NCI-H226 (cell line): ENCODE measurements at regions not wholly inside any gene's neighbourhood (a gene's known extent, or its start where the extent isn't known, plus 50 kb on each side); places are given as distances from the start of the nearest gene placed in this dataset.
A peak's percentile ranks its signal among the peaks of the same experiment; 100 is the strongest.

Experiments
- DNase-seq: peaks from one replicate; pipeline ENCODE4 v3.0.0-alpha.2; 2015

DNA sequence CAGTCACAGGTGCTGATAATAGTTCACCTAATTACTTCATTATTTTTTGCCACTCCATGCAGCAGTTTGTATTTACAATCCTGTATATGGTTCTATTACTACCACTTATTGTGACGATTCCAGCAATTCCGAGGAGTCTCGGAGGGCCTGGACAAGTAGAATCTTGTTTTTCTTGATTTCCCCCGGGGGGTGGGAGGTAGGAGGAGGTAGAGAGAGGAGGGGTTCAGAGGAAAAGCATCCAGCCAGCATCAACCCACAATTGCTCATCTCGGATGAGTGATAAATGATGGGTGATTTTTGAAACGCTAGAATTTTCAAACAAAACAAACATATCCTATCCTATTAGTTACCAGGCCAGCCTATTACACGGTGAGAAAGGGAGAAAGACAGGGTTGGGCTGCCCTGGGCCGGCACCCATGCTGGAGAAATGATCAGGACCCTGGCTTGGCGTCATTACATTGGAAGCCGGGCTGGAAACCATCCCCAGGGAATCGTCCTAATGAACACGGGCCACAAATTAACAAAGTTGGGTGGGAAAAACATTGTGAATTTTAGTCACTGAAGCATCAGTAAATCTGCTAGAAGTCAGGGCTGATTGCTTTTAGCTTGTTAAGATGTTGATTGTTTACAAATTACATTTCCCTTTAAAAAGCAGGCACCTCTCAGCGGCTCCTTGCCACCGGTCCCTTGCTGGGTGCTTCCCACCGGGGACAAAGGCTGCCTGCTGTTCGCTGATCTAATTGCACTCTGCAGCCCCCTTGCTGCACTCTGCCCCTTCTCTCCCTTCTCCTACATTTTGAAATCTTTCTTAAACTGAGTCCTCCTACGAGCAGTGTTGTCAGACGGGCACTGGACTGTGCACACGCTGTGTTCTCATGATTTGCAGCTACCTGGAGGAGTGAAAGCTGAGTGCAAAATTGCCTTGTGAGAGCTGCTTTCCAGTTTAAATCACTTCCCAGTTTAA lies 95.5 kb downstream of the FAM204A start:
- DNase-seq = no peak

DNA sequence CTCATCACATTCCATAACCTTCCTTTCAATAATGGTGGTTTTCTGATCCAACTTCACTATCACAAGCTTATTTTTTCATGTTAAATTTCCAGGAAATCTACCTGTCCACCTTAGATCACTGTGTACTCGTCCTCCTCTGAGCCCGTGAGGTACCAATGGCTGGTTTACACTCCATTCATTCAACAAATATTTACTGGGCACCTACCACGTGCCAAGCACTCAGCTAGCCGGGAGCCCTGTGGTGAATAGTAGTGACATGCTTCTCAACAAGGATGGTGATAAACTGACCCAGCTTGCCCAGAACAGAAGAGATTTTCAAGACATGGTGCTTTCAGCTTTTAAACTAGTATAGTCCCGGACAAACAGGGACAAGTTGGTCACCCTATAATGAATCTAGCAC lies 98.2 kb downstream of the FAM204A start:
- no peak for DNase-seq

DNA sequence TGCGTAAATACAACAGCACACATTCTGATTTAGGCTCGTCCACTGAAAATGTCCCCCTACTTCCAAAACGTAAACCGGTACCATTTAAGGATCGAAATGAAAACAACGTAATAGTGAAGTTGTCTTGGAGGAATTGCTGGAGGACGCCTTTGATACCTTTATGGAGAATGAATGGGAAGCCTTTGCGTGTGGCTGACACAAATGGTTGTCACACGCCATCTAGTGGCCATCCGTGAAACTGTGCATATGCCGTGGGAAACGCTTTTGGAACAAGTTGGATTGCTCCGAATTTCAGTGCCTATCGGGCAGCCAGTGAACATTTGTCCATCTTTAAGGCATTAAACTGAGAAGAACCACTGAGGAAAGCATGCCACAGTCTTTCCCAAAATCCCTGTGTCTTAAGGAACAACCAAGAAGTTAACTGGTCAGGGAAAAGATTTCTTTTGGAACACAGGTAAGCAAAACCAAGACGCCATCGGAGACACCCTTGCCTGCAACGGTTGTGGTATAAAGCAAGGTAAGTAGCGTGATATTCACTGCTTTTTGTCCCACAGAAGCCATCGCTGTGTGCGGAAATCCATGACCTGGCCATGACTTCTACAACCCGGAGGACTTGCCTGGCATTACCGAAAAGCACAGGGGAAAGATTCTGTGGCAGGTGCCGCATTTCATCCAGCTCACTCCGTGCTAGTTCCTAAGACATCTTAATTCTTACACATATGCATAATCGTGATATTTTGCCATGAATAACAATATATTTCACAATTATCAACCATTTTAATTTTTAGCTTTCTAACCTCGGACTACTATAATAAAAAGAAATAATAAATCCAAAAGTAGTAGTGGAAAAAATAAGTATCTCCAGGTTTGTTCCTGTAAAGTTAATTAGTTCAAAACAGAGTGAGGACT lies 100.6 kb downstream of the FAM204A start:
- DNase-seq = peak; percentile 3

DNA sequence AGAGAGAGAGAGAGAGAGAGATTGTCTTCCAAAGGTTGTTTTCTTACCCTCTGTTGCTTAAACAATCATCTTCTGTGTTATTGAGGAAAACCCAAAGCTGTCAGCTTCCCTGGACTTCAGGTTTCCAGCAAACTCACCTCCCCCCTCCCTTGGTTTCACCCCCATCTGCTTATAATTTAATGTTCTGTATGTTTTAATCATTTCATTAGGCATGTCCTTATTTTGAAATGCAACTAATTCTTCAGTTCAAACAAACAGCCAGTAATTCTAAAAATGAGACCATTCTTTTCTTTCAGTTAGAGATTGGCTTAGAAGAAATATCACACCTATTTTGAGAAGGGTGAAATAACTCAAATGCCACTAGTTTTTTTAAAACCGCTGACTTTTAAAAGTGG lies 102.9 kb downstream of the FAM204A start:
- no peak for DNase-seq

DNA sequence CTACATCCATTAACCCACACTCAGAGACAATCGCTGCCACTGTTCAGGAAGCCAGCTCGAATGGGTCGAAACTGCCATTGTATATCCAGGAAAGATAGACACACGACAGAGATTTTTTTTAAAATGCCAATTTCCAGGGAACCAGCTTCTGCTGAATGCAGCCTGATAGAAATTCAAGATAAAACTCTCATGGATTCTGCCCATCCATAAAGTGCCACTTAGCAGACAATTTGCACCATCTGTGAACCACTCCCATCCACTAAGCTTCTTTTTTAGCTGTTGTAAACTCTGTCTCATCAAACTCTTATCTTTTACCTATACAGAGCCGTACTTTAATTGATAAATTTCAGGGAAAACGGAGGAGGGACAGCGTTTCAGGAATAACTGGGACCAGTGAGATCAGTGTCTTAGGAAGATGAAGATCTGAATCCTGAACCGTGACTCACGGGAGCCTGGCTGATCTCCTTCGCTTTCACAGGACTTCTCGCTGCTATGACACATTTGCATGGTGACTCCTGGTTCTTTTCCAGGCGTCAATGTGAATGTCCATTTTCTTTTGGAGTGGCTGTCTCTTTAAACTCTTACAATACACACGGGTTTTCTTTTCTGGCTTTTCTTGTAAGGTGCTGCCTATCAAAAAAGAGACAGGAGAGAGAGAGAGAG lies 103.4 kb downstream of the FAM204A start:
- no peak for DNase-seq

DNA sequence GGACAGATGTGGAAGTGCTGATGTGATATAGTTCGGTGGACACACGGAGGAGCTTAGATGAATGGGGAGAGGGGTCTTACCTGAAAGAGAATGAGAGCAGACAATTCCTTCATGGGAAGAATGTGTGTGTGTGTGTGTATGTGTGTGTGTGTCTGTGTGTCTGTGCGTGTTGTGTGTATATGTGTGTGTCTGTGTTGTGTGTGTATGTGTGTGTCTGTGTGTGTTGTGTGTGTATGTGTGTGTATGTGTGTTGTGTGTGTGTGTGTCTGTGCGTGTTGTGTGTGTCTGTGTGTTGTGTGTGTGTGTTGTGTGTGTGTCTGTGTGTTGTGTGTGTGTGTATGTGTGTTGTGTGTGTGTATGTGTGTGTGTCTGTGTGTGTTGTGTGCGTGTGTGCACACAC lies 104.2 kb downstream of the FAM204A start:
- no peak for DNase-seq

DNA sequence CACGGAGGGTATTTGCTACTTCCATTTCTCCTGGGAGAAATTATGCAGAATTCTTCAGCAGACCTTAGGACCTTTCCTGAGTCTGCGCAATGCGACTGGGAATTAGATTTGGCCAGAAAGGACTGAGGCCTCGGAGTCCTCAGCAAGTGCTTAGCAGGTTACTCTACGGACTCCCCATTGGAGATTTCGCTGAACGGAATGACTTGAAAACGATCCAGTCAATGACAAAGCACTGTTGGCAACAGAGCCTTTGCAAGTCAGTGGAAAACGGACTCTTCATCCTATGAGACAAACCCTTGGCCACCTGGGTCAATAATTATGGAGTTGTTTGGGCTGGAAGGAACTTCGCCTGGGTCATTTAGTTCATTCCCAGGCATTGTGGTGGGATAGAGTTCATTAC lies 107.4 kb downstream of the FAM204A start:
- DNase-seq = no peak

DNA sequence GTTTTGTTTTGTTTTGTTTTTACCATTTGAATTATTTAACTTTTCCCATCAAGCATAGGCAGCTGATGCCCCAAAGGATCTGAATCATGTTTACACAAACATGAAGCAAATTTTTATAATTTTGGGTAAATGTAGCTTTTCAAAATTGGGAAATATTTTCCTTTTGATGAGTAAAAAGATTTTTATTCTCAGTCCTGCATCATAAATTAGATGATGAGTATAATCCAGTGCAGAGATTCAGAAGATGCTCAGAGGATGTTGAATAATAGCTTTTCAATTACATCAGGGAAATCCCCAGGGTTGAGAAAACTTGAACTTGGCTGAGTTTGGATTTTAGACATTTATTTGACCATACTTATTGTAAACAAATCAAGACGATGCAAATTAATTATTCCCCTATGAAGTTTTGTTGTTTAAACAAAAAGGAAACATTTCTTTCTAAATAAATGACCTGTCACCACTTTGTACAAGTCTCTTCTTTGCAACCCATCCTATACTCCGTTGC lies 121.7 kb downstream of the FAM204A start:
- DNase-seq = no peak

DNA sequence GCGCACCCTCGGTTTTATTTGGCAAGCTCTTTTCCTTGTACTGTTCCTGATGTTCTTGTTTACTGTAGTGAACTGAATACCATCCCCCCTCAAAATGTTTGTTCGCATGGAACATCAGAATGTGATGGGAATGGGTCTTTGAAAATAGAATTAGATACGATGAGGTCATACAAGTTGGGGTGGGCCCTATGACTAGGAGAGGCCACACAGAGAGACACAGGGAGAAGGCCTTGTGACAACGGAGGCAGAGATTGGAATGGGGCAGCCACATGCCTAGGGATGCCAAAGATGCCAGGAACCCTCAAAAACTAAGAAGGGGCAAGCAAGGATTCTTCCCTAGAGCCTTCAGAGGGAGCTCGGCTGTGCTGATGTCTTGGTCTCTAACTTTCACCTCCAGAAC lies 123.6 kb downstream of the FAM204A start:
- DNase-seq = no peak

DNA sequence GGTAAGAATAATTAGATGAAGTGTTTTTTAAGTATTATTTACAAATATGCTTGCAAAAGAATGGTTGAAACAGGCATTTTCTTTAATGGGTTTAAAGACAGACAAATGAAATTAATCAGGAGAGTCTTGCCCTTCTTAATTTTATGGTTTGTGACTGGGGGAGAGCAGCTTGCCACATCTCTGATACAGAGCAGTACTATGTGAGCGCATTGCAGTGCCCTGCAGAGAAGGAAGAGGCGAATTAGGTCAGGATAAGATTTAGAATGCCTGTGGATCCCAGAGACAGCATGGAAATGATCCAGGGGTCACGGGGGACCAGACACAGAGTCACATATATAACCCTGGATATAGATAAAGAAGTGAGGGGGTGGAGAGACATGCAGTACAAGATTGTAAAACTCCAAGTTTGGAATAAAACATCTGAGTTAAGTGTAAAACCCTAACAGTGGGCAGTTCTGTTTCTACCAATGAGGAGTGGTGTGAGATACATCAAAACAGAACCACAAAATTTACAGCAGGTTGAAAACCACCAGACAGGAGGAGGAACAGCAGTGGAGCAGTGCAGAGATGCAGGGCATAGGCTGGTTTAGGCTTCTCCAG lies 125.5 kb downstream of the FAM204A start:
- no peak for DNase-seq

DNA sequence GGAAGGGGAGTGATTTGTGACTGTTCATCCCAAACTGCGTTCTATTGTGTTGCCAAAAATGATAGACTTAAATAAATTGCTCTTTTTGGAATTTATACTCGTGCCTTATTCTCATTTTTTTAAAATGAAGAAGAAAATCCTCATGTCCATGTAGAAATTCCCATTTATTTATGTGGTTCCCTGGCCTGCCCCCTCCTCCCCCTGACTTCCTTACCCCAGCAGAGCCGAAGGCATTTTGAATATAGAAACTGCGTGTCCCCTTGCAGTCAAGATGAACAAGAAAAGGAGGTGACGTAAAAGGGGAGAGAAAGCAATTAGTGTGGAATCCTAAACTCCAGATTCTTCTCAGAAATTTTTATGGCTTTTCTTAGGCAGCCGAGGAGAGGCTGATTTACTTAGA lies 126.1 kb downstream of the FAM204A start:
- DNase-seq = no peak

DNA sequence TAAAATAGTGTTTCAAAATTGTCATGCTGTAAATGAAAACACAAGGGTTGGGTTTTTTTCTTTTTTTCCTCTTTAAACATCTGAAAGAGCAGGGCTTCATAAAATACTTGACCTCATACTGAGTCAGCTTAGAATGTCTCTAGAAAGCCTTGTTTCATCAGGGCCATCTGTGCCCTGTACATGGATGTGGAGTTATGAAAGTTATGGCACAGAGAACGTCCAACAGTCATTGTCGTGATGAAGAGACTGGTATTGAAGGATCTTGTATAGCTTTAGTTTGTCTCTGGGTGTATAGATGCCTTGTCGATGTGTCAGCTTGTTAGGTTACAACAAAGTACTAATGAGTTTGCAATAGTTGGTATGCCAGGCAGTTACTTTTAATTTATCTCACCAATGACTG lies 127.3 kb downstream of the FAM204A start:
- DNase-seq = no peak

DNA sequence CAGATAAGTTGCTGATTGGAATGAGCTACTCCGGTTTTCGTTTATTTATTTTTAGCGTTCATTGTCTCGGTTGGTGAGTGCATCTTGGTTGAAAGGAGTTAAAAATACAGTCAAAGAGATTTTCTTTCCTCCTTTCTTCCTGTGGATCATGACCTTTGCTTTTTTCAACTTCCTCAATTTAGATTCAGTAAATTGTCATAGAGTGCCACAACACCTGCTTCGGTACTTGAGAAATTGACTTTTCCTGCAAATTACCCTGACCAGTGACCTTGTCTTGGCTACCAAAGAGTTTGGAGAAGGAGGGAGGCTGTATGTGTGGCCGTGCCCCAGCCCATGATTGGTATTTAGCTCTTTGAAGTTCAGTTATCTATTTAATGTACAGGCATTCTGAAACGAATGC lies 128.7 kb downstream of the FAM204A start:
- no peak for DNase-seq

DNA sequence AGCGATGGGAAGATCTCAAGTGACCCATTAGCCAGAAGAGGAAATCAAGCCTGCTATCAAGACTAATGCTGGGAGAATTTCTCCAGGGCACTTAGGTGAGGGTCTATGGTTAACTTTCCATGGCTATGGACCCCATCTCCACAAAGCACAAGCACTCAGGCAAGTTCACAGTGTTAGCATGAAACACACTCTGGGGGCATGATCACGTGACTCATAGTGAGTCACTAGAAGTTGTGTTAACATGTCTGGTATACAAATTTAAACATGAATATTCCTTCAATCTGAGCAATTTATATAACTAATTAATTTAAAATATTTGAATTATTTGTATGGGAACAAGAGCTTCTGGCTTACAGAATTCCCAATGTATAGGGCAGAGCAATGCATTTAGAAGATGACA lies 131.8 kb downstream of the FAM204A start:
- DNase-seq = no peak

DNA sequence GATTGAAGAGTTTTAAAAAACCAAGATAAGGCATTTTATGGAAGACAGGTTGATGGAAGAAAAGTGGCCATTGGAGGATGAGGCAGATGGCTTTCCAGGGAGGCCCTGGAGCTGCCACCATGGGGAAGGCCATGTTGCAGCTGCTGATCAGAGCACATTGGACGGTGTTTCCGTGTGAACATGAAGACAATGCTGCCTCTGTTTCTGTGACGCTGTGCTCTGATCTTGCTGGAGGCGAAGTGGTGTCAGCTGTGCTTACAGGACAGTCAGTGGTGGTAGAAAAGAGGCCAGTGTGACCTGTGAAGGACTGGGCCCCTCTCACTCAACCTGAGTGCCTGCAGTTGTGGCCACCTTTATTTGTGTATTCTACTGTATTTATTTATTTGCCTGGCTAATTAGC lies 132.9 kb downstream of the FAM204A start:
- no peak for DNase-seq

DNA sequence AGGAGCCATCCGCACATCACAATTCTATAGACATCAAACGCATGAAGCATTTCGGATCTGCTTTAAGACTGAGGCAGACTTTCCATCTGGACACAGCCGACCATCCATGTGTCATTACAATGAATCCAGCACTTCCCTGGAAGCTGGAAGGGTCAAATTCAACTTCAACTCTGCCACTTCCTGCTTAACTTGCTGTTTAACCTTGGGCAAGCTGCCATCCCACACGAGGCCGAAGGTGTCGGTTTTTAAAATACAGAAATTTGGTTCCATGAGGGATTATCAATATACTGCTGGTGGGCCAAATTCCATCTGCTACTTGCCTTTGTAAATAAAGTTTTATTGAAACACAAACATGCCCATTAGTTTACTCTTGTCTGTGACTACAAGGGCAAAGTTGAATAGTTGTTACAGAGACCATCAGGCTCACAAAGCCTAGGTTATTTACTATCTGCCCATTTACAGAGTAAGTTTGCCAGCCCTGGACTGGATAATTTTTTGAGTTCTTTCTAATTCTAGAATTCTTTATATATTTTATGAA lies 134.6 kb downstream of the FAM204A start:
- no peak for DNase-seq

DNA sequence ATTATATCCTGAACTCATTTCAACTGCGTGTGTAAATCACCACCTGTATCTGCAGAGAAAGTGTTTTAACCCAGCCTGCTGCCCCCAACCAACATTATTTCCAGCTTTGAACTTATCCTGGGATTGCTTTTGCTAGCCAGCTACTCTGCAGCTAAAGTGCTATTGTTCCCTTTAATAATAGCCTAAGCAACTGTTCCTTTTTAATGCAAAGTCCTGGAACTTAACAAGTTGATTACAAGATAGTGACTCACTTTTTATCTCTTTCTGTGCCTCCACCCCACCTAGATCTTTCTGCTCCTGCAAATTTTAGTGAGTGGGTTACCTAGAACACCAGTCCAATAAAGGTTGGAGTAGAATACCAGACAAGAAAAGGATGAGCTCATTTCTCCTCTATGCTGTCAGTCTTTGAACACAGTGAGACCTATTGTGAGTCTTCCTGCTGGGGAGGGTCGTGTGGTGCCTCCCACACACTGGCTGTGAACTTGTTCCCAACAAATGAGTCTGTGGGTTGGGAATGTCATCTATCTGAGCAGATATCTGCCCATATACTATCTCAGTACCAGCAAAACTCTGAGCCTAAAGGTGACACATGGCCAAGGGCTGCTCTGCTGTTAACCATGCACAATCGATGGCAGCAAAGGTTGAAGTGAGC lies 137.7 kb downstream of the FAM204A start:
- no peak for DNase-seq

DNA sequence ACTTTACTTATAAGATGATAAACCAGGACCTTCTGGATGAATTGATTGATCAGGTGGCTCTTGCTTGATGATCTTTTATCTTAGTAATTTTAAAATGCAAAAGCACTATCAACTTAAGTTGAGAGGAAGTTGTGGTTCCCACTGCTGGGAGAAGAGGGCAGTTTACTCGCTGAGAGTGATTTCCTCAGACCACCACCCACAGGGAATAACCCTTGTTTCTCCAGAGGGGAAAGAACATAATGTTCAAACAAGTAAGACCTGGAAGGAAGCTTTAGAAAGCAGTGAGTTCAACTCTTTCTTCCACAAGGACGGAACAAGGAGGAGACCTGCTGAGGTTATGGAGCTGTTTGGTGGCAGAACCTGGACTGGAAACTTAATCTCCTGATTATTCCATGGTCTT lies 138.7 kb downstream of the FAM204A start:
- no peak for DNase-seq

DNA sequence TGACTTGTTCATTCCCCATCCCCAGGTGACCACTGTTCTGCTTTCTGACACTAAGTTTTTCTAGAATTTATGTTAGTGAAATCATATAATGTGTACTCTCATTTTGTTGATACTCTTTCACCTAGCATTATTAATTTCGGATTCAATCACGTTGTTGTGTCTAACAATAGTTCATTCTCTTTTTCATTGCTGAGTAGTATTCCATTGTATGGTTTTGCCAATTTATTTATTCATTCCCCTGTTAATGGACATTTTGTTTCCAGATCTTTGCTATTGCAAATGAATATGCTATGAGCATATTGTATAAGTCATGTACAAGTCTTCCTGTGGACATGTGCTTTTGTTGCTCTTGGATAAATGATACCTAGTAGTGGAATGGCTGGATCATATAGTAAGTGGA lies 146.4 kb downstream of the FAM204A start:
- no peak for DNase-seq

DNA sequence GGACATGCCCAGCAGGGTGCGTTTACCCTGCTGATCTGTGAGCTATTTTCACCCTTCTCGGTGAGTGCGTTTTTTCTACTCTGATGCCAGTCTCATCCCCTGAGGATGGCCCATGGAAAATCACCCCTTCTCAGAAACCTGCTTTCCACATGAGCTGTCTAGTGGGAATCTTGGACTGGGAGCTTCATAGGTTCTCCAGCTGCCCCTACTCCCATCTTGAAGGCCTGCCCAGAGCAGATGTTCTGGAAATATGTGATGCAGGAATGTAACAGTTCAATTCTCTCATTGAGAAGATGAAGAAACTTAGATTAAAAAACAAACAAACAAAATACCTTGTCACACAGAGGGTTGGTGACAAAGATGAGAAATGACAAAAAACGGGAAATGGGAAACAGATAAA lies 146.9 kb upstream of the RAB11FIP2 start:
- DNase-seq = no peak

DNA sequence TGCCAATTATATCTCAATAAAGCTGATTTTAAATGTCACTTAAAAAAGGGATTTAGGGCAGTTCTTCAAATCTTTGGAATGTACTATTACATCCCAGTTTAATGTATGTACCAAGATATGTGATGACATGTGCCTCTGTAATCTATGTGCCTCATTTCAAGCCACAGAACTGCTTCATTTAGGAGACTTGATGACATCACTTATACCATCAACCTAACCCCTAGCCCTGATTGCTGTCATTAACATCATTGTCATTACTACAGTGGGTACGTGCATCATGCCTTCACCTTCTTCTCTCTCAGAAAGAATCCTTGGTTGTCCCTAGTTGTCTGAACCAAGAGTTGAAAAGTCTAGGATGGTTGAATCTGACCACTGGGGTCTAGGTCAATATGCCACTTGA lies 134.3 kb upstream of the RAB11FIP2 start:
- no peak for DNase-seq

DNA sequence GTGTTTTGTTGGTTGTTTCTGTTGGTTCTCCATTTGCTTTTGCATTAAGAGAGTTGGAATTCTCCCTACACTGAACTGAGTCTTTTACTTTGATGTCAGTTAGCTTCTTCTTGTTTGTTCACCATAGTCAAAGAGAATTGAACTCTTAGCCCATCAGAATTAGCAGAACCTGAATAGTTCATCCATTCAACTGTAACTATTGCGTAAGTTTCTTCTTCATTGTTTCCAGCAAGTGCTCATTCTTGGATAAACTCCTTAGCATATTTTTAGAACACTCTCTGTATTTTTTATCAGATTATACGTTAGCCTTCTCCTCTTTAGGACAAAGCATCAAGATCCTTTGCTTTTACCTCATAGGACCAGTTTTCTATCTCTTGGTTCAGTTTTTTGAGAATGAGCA lies 128.4 kb upstream of the RAB11FIP2 start:
- DNase-seq = no peak
